RWPE2 (cell line): ENCODE measurements at regions not wholly inside any gene's neighbourhood (a gene's known extent, or its start where the extent isn't known, plus 50 kb on each side); places are given as distances from the start of the nearest gene placed in this dataset.
"Not testable (repeated sequence)": the region's sequence is repeated elsewhere in the genome, so short reads cannot be mapped to it uniquely, and the experiment has no call there.

ENCODE experiments used
- ATAC-seq: fragments of 200-7000 bp; cut with Tn5 transposase; 3 replicates; pipeline ENCODE4 v1.9.1; 2021; ENCODE audit warnings: low read depth
- DNase-seq: peaks from one replicate; pipeline ENCODE4 v3.0.0-alpha.2; 2020; ENCODE audit warnings: low spot score
- H3K27ac ChIP-seq: fragments of 450-650 bp; 2 replicates; pipeline ENCODE4 v1.5.1; 2017; ENCODE audit warnings: mild to moderate bottlenecking; ENCODE audit not compliant: poor library complexity, severe bottlenecking
- H3K27me3 ChIP-seq: fragments of 250-450 bp; sonication (Bioruptor Pico); 2 replicates; pipeline ENCODE4 v1.5.1; 2021; ENCODE audit warnings: mild to moderate bottlenecking, moderate library complexity; ENCODE audit not compliant: insufficient read depth, poor library complexity, severe bottlenecking
- H3K36me3 ChIP-seq: fragments of 250-450 bp; sonication (Bioruptor Pico); 2 replicates; pipeline ENCODE4 v1.5.1; 2020; ENCODE audit warnings: low read depth, mild to moderate bottlenecking, moderate library complexity
- H3K4me1 ChIP-seq: fragments of 250-450 bp; sonication (Bioruptor Pico); 2 replicates; pipeline ENCODE4 v1.5.1; 2021; ENCODE audit warnings: mild to moderate bottlenecking, moderate library complexity; ENCODE audit not compliant: insufficient read depth, poor library complexity, severe bottlenecking
- H3K4me3 ChIP-seq: fragments of 250-450 bp; sonication (Bioruptor Pico); 2 replicates; pipeline ENCODE4 v1.5.1; 2021; ENCODE audit warnings: mild to moderate bottlenecking, moderate library complexity; ENCODE audit not compliant: severe bottlenecking
- H3K9me3 ChIP-seq: fragments of 250-450 bp; sonication (Bioruptor Pico); 2 replicates; pipeline ENCODE4 v1.5.1; 2021; ENCODE audit warnings: mild to moderate bottlenecking, moderate library complexity; ENCODE audit not compliant: severe bottlenecking
- CTCF ChIP-seq: fragments of 450-650 bp; IDR thresholded peaks from one replicate; pipeline ENCODE4 v1.5.1; 2017; ENCODE audit warnings: mild to moderate bottlenecking, moderate library complexity; ENCODE audit not compliant: poor library complexity, severe bottlenecking

GRCh38 chr1:30525631-30525970 lies 197.8 kb downstream of the MATN1 start:
- no peaks in the 10 kb centered on the region for H3K27me3 ChIP-seq
- peak; percentile 32; the same call in 1 of the 3 replicates for ATAC-seq

GRCh38 chr1:30524840-30525617 lies 198.4 kb downstream of the MATN1 start:
- H3K9me3 ChIP-seq = no peaks in the 10 kb centered on the region
- no peaks in the 10 kb centered on the region for H3K27me3 ChIP-seq
- H3K4me1 ChIP-seq = peaks cover 22% of the 10 kb centered on the region
- peak overlapping the region; percentile 32 for H3K27ac ChIP-seq
- DNase-seq = no peak
- H3K4me3 ChIP-seq = no peak overlapping the region
- ATAC-seq = no peak
- no peak for TF ChIP-seq CTCF
- no peaks in the 10 kb centered on the region for H3K36me3 ChIP-seq

More at GRCh38 chr1:30525631-30525970, 197.8 kb downstream of the MATN1 start:
- Histone ChIP-seq H3K27ac (peak overlapping the region; percentile 32), H3K4me3 (no peak overlapping the region), H3K36me3 (no peaks in the 10 kb centered on the region), H3K9me3 (no peaks in the 10 kb centered on the region), H3K4me1 (peaks cover 22% of the 10 kb centered on the region)
- TF ChIP-seq CTCF = no peak
- no peak for DNase-seq

GRCh38 chr1:30524025-30524555 lies 199.3 kb downstream of the MATN1 start:
- ATAC-seq, H3K9me3 ChIP-seq, DNase-seq: not testable (repeated sequence)

GRCh38 chr1:30523055-30524020 lies 200.0 kb downstream of the MATN1 start:
- no peaks in the 10 kb centered on the region for H3K9me3 ChIP-seq
- H3K27ac ChIP-seq = peak overlapping the region; percentile 59
- ATAC-seq (peak; percentile 84), DNase-seq (peak; percentile 42)
- H3K36me3 ChIP-seq = no peaks in the 10 kb centered on the region
- H3K27me3 ChIP-seq = no peaks in the 10 kb centered on the region
- no peak overlapping the region for H3K4me3 ChIP-seq
- peaks cover 22% of the 10 kb centered on the region for H3K4me1 ChIP-seq
- TF ChIP-seq CTCF = peak; percentile 31

More at GRCh38 chr1:30524025-30524555, 199.3 kb downstream of the MATN1 start:
- not testable (repeated sequence) for H3K27me3 ChIP-seq, H3K36me3 ChIP-seq, H3K4me3 ChIP-seq
- Histone ChIP-seq H3K27ac (peak overlapping the region; percentile 59), H3K4me1 (peaks cover 22% of the 10 kb centered on the region)
